Activated CD4-positive, alpha-beta T cell treated with anti-CD3 and anti-CD28 coated beads, Interleukin-2, amount 50 U/mL, for 48 hours (primary cell): ENCODE measurements at regions not wholly inside any gene's neighbourhood (a gene's known extent, or its start where the extent isn't known, plus 50 kb on each side); places are given as distances from the start of the nearest gene placed in this dataset.

ENCODE experiments used
- DNase-seq, 2 experiments: peaks; one replicate each; pipeline ENCODE4 v3.0.0-alpha.2; 2020

- no peak for DNase-seq
Observed at GRCh38 chr2:10985901-10986535, 74.3 kb downstream of the KCNF1 start.

GRCh38 chr2:10987439-10987838, 75.7 kb downstream of the KCNF1 start:
- DNase-seq: no peak

- DNase-seq: no peak
Observed at GRCh38 chr2:10987861-10988260, 76.1 kb downstream of the KCNF1 start.

- no peak for DNase-seq
Observed at GRCh38 chr2:10989151-10989550, 77.4 kb downstream of the KCNF1 start.

GRCh38 chr2:10989782-10990181, 78.0 kb downstream of the KCNF1 start:
- DNase-seq: no peak

- no peak for DNase-seq
Observed at GRCh38 chr2:10990561-10991111, 78.9 kb downstream of the KCNF1 start.

GRCh38 chr2:10992023-10992791, 80.5 kb downstream of the KCNF1 start:
- no peak for DNase-seq

- DNase-seq: no peak
Observed at GRCh38 chr2:10993001-10993481, 81.3 kb downstream of the KCNF1 start.

- DNase-seq: no peak
Observed at GRCh38 chr2:10995366-10995970, 83.7 kb downstream of the KCNF1 start.

GRCh38 chr2:11004199-11004598, 92.5 kb downstream of the KCNF1 start:
- DNase-seq: no peak

- DNase-seq: no peak
Observed at GRCh38 chr2:11005032-11005431, 93.3 kb downstream of the KCNF1 start.

GRCh38 chr2:11006191-11006590, 94.5 kb downstream of the KCNF1 start:
- DNase-seq: no peak

GRCh38 chr2:11007331-11008264, 95.9 kb downstream of the KCNF1 start:
- no peak for DNase-seq

GRCh38 chr2:11008773-11009172, 97.0 kb downstream of the KCNF1 start:
- DNase-seq: no peak

- DNase-seq: no peak
Observed at GRCh38 chr2:11009176-11009575, 97.4 kb downstream of the KCNF1 start.

GRCh38 chr2:11009891-11010290, 98.2 kb downstream of the KCNF1 start:
- no peak for DNase-seq

- DNase-seq: no peak
Observed at GRCh38 chr2:11011359-11011758, 99.6 kb downstream of the KCNF1 start.

- DNase-seq: no peak
Observed at GRCh38 chr2:11012131-11012693, 100.5 kb downstream of the KCNF1 start.

GRCh38 chr2:11013196-11013595, 101.5 kb downstream of the KCNF1 start:
- no peak for DNase-seq

GRCh38 chr2:11014026-11014425, 102.3 kb downstream of the KCNF1 start:
- DNase-seq: no peak

GRCh38 chr2:11016735-11017388, 105.1 kb downstream of the KCNF1 start:
- no peak for DNase-seq

GRCh38 chr2:11017921-11018320, 106.2 kb downstream of the KCNF1 start:
- no peak for DNase-seq
